PC-9 (cell line): ENCODE measurements at regions not wholly inside any gene's neighbourhood (a gene's known extent, or its start where the extent isn't known, plus 50 kb on each side); places are given as distances from the start of the nearest gene placed in this dataset.

ENCODE experiments used
- BruUV-seq: library from RNA; stranded (reverse); fragments of 400-500 nt; replicated peaks from 2 replicates; lab custom pipeline; 2021; lab: Mats Ljungman, UMichigan
- CTCF ChIA-PET: fragments of 300-600 bp; sonication (Branson Sonifier 250); formaldehyde crosslinking; loops from one replicate; lab custom pipeline; 2022; ENCODE audit warnings: antibody characterized with exemption; lab: Charles Lee
- POLR2A ChIA-PET: fragments of 300-600 bp; sonication (Branson Sonifier 250); formaldehyde crosslinking; loops from one replicate; lab custom pipeline; 2022; ENCODE audit warnings: antibody characterized with exemption; ENCODE audit not compliant: unreplicated experiment; lab: Charles Lee
- DNase-seq, 2 experiments: peaks; one replicate each; pipeline versions ENCODE4 v3.0.0 to v3.0.0-alpha.2; 2015 to 2022; ENCODE audit warnings: mixed read lengths in 1 of 2
- H2AFZ ChIP-seq: fragments of 200-600 bp; sonication (generic); 2 replicates; pipeline ENCODE4 v1.8.1; 2017; ENCODE audit warnings: antibody characterized with exemption
- H3F3A ChIP-seq: fragments of 200-600 bp; sonication (generic); 2 replicates; pipeline ENCODE4 v1.8.1; 2017; ENCODE audit warnings: antibody characterized with exemption, mild to moderate bottlenecking, low read depth; ENCODE audit not compliant: insufficient read depth
- H3K27ac ChIP-seq: fragments of 200-600 bp; sonication (generic); 2 replicates; pipeline ENCODE4 v1.6.1; 2016; ENCODE audit warnings: mixed run types
- H3K27me3 ChIP-seq: fragments of 200-600 bp; sonication (generic); 2 replicates; pipeline ENCODE4 v1.6.1; 2016; ENCODE audit warnings: low read depth, mixed run types; ENCODE audit not compliant: insufficient read depth
- H3K36me3 ChIP-seq: fragments of 200-600 bp; sonication (generic); 2 replicates; pipeline ENCODE4 v1.6.1; 2016; ENCODE audit warnings: low read depth, mixed run types
- H3K4me1 ChIP-seq: fragments of 200-600 bp; sonication (generic); replicated peaks from 2 replicates; pipeline ENCODE4 v1.6.1; 2016; ENCODE audit warnings: mixed run types; ENCODE audit not compliant: insufficient read depth
- H3K4me2 ChIP-seq: fragments of 200-600 bp; sonication (generic); 2 replicates; pipeline ENCODE4 v1.6.1; 2017; ENCODE audit warnings: mixed run types
- H3K4me3 ChIP-seq: fragments of 200-600 bp; sonication (generic); 2 replicates; pipeline ENCODE4 v1.6.1; 2016; ENCODE audit warnings: mixed run types
- H3K79me2 ChIP-seq: fragments of 200-600 bp; sonication (generic); 2 replicates; pipeline ENCODE4 v1.6.1; 2017; ENCODE audit warnings: low read depth, mixed run types
- H3K9me2 ChIP-seq: fragments of 200-600 bp; sonication (generic); 2 replicates; pipeline ENCODE4 v1.8.1; 2017; ENCODE audit warnings: mild to moderate bottlenecking; ENCODE audit not compliant: insufficient read depth
- H3K9me3 ChIP-seq: fragments of 200-600 bp; sonication (generic); 2 replicates; pipeline ENCODE4 v1.8.1; 2016; ENCODE audit warnings: low read depth; ENCODE audit not compliant: insufficient read depth
- H4K20me1 ChIP-seq: fragments of 200-600 bp; sonication (generic); 2 replicates; pipeline ENCODE4 v1.8.1; 2017; ENCODE audit not compliant: insufficient read depth
- CTCF ChIP-seq: fragments of 200-600 bp; sonication (generic); conservative IDR thresholded peaks from 2 replicates; pipeline ENCODE4 v1.6.1; 2017; ENCODE audit warnings: mixed run types, antibody characterized with exemption, mild to moderate bottlenecking, moderate library complexity
- EZH2 ChIP-seq: fragments of 200-600 bp; sonication (generic); IDR thresholded peaks from 2 replicates; pipeline ENCODE4 v1.8.0; 2017; ENCODE audit warnings: antibody characterized with exemption, low read depth
- intact Hi-C: fragments of 100-400 bp; cut with micrococcal nuclease; formaldehyde crosslinking; loops from one replicate; pipeline ENCODE4 v1.10.0; 2022; ENCODE audit not compliant: unreplicated experiment

- POLR2A ChIA-PET: no interaction called here
- no peaks in the 10 kb centered on the region for H3K9me3 ChIP-seq
- intact Hi-C loops: no loop called here
- H3K4me2 ChIP-seq: no peak overlapping the region
- no peak for DNase-seq
- no peaks in the 10 kb centered on the region for H3K36me3 ChIP-seq
- no TSS peak for BruUV-seq
- H3K4me1 ChIP-seq: peaks cover 9% of the 10 kb centered on the region
- H3K4me3 ChIP-seq: no peak overlapping the region
- no peaks in the 10 kb centered on the region for H3K79me2 ChIP-seq
- H3K27ac ChIP-seq: no peak overlapping the region
- TF ChIP-seq EZH2: no peak
- TF ChIP-seq CTCF: no peak
- no peaks in the 10 kb centered on the region for H4K20me1 ChIP-seq
- no peak overlapping the region for H2AFZ ChIP-seq
- no peaks in the 10 kb centered on the region for H3F3A ChIP-seq
- no peaks in the 10 kb centered on the region for H3K27me3 ChIP-seq
- H3K9me2 ChIP-seq: peaks cover 6% of the 10 kb centered on the region; the same call in 1 of the 2 replicates
- CTCF ChIA-PET: interaction anchor here (0.6 to 1.7 kb wide), 2 partner anchors 34 to 375 kb away, joined by 3 to 9 read pairs; no protein-coding TSS in a partner anchor
These were observed 232.6 kb downstream of the REEP3 start for GRCh38 chr10:63753808-63754207.

GRCh38 chr10:63755441-63755840, 234.2 kb downstream of the REEP3 start:
- no peaks in the 10 kb centered on the region for H3K36me3 ChIP-seq
- no TSS peak for BruUV-seq
- no peaks in the 10 kb centered on the region for H3K79me2 ChIP-seq
- peaks cover 6% of the 10 kb centered on the region; the same call in 1 of the 2 replicates for H3K9me2 ChIP-seq
- peaks cover 9% of the 10 kb centered on the region for H3K4me1 ChIP-seq
- H3K4me2 ChIP-seq: no peak overlapping the region
- H3K9me3 ChIP-seq: no peaks in the 10 kb centered on the region
- no peaks in the 10 kb centered on the region for H4K20me1 ChIP-seq
- H2AFZ ChIP-seq: no peak overlapping the region
- H3K4me3 ChIP-seq: no peak overlapping the region
- H3K27me3 ChIP-seq: no peaks in the 10 kb centered on the region
- H3K27ac ChIP-seq: no peak overlapping the region
- ChIA-PET CTCF (no interaction called here), POLR2A (no interaction called here)
- intact Hi-C loops: no loop called here
- TF ChIP-seq CTCF (no peak), EZH2 (no peak)
- no peaks in the 10 kb centered on the region for H3F3A ChIP-seq
- no peak for DNase-seq

GRCh38 chr10:63757067-63757466, 235.9 kb downstream of the REEP3 start:
- Histone ChIP-seq H3K79me2 (no peaks in the 10 kb centered on the region), H3F3A (no peaks in the 10 kb centered on the region), H3K27me3 (no peaks in the 10 kb centered on the region), H3K9me3 (no peaks in the 10 kb centered on the region), H3K4me2 (no peak overlapping the region), H3K4me3 (no peak overlapping the region), H3K36me3 (no peaks in the 10 kb centered on the region), H3K27ac (no peak overlapping the region), H3K9me2 (peaks cover 6% of the 10 kb centered on the region; the same call in 1 of the 2 replicates), H4K20me1 (no peaks in the 10 kb centered on the region), H2AFZ (no peak overlapping the region), H3K4me1 (peaks cover 9% of the 10 kb centered on the region)
- ChIA-PET CTCF (interaction anchor here (0.6 kb wide), 2 partner anchors 352 to 776 kb away, joined by 3 to 5 read pairs; no protein-coding TSS in a partner anchor), POLR2A (no interaction called here)
- BruUV-seq: no TSS peak
- intact Hi-C loops: no loop called here
- no peak for TF ChIP-seq CTCF
- no peak for TF ChIP-seq EZH2
- DNase-seq: no peak
